ENCODE measurements at regions not wholly inside any gene's neighbourhood (a gene's known extent, or its start where the extent isn't known, plus 50 kb on each side); places are given as distances from the start of the nearest gene placed in this dataset.

DNA sequence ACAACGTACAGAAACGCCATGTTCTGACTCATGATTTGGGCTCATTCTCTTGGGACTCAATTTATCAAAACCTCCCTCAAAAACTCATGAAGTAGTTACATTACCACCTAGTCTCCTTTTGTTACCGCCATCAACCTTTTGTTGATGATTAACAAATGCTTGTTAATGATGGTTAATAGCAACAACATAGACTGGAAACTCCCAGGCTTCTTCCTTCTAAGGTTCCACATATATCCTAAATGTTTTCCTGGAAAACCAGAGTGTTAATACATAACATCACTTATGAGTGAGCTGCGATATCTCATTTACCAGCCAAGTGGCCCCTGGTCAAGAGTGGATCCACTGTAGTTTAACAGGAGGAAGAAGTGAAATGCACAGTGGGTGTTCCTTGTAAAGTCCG lies 176.3 kb downstream of the ERMARD start:
- TF ChIP-seq, protein P1, sequence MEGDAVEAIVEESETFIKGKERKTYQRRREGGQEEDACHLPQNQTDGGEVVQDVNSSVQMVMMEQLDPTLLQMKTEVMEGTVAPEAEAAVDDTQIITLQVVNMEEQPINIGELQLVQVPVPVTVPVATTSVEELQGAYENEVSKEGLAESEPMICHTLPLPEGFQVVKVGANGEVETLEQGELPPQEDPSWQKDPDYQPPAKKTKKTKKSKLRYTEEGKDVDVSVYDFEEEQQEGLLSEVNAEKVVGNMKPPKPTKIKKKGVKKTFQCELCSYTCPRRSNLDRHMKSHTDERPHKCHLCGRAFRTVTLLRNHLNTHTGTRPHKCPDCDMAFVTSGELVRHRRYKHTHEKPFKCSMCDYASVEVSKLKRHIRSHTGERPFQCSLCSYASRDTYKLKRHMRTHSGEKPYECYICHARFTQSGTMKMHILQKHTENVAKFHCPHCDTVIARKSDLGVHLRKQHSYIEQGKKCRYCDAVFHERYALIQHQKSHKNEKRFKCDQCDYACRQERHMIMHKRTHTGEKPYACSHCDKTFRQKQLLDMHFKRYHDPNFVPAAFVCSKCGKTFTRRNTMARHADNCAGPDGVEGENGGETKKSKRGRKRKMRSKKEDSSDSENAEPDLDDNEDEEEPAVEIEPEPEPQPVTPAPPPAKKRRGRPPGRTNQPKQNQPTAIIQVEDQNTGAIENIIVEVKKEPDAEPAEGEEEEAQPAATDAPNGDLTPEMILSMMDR (IDR thresholded peaks at IDR 0.05; ENCODE audit: insufficient read depth, missing control alignments) = no peak
- no peak for FAIRE-seq

DNA sequence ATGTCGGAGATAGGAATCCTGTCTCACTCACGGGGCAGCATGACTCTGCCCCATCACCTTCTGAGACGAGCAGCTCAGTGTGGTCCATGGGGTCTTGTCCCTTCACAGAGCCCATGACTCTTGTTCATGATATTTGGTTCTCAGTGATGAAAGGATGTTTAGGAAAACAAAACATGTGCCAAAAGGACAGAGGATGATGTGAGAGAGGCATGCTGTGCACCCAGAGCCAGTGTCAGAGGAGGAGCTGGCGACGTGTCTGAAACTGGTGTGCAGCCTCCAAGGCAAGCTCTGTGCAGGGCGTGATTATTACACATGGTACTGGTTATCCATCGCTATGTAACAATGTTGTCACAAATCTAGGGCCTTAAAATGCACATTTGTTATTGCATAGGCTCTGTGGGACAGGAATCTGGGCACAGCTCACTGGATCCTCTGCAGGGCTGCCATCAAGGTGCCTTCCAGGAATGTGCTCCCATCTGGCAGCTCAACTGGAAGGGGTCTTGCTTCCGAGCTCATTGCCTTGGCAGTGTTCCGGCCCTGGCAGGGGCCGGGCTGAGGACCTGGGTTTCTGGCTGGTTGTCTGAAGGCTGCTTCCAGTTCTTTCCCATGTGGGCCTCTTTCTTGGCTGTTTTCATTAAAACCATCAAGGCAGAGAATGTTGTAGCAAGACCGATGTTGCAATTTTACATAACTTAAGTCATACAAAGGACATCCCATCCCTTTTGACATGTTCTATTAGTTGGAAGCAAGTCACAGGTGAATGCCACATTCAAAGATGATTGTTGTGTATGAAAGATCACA lies 175.4 kb downstream of the ERMARD start:
- TF ChIP-seq, protein P1 (IDR thresholded peaks at IDR 0.05; ENCODE audit: insufficient read depth, missing control alignments) = no peak
- DNase-seq (ENCODE audit: insufficient read length, low spot score) = no peak
- no peak for FAIRE-seq

More for the DNA sequence above, 176.3 kb downstream of the ERMARD start:
- DNase-seq (ENCODE audit: insufficient read length, low spot score) = no peak

DNA sequence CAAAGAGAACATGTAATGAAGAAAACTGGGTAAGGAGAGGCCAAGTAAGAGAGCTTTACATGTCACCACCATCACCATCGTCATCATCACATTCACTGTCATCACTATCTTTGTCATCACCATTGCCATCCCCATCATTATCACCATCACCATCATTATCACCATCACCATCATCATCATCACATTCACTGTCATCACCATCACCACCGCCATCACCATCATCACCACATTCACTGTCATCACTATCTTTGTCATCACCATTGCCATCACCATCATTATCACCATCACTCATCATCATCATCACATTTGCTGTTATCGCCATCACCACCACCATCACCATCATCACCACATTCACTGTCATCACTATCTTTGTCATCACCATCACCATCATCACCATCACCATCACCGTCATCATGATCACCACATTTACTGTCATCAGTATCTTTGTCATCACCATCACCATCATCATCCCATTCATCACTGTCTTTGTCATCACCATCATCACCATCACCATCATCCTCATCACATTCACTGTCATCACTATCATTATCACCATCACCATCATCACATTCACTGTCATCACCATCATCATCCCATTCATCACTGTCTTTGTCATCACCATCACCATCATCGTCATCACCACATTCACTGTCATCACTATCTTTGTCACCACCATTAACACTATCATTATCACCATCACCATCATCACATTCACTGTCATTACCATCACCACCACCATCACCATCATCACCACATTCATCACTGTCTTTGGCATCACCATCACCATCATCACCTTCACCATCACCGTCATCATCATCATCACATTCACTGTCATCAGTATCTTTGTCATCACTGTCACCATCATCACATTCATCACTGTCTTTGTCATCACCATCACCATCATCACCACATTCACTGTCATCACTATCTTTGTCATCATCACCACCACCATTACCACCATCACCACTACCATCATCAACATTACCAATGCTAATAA lies 172.3 kb downstream of the ERMARD start:
- TF ChIP-seq, protein P1 (IDR thresholded peaks at IDR 0.05; ENCODE audit: insufficient read depth, missing control alignments) = no peak
- FAIRE-seq (no peak), DNase-seq (ENCODE audit: insufficient read length, low spot score) (no peak)

DNA sequence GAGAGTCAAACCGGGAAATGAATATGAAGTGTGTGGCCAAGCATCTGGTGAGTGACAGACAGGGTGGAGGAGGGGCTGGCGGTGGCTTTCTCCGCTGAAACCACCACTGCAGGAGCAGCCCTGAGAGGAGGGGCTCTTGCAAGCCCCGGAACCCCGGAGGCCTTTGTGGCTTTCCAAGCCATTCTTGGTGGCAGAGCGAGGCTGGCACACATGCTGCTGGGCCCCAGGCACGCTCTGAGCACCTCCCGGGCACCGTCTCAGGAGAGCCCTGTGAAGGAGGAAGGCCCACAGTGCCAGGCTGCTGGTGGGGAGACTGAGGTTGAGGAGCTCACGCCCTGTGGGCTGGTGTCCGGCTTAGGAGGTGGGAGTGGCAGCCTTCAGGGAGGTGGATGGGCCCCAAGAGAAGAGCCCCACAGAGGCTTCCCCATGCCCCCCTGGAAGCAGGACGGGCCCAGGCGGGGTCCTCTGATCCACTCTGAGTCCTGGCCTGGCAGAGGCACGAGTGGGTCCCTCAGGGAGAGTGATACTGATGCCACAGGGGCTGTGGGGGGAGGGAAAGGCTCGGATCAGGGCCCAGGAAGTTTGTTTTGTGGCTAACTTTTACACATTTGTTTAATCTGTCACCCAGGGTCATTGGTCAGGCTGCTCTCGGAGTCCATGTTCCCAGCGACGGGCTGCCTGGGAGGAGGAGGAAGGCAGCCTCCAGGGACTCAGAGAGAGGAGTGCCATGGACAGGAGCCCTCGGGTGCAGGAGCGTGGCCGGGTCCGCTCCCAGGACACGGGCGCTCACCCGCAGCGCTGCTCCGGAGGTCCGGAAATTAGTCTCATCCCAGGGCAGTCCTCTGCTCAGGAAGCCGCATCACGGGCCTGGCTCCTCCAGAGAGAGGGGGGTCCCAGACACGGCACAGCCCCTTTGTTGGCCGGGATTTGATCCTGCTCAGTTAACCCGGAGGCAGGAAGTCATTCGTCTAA lies 170.7 kb downstream of the ERMARD start:
- TF ChIP-seq, protein P1 (IDR thresholded peaks at IDR 0.05; ENCODE audit: insufficient read depth, missing control alignments) = no peak
- DNase-seq (ENCODE audit: insufficient read length, low spot score) = no peak
- FAIRE-seq = no peak

DNA sequence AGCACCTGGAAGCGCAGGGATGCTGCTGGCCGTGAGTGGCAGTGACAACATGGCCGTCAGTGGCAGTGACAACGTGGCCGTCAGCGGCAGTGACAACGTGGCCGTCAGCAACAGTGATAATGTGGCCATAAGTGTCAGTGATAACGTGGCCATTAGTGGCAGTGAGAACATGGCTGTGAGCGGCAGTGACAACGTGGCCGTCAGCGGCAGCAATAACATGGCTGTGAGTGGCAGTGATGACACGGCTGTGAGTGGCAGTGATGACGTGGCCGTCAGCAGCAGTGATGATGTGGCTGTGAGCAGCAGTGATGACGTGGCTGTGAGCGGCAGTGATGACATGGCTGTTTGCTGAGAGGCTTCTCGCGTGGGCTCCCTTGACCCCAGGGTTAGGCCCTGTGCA lies 169.8 kb downstream of the ERMARD start:
- TF ChIP-seq, protein P1 (IDR thresholded peaks at IDR 0.05; ENCODE audit: insufficient read depth, missing control alignments) = no peak
- DNase-seq (ENCODE audit: insufficient read length, low spot score) = no peak
- FAIRE-seq = no peak

DNA sequence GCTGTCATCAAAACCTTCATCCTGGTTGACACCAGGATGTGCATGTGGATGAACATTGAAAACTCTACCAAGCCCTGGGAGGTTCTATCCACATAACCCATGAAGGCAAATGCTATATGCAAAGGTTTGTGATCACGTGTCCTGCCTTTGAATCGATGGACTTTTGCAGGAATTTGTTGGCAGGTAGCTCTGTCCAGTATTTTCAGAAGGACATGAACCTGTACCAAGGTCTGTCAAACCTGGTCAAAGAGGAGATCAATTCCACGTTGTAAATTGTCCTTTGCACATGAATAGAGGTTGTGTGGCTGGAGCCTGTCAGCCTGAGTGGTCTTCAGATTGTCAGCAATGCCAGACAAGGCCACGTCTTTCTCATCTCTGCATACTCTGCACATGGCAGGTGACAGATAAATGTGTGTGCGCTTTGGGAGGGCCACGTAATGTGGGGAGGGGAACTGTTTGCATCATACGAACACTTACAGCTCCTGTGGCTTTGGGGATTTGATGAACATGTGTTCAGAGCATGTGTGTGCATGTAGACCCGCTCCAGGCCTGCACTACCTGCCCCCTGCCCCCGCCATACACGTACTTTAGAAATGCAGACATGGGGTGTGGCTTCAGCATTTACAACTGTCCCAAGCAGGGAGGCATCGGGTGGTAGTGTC lies 169.1 kb downstream of the ERMARD start:
- TF ChIP-seq, protein P1 (IDR thresholded peaks at IDR 0.05; ENCODE audit: insufficient read depth, missing control alignments) = no peak
- FAIRE-seq (no peak), DNase-seq (ENCODE audit: insufficient read length, low spot score) (no peak)
